HG03280 (cell line): ENCODE measurements at regions not wholly inside any gene's neighbourhood (a gene's known extent, or its start where the extent isn't known, plus 50 kb on each side); places are given as distances from the start of the nearest gene placed in this dataset.

Experiments used
- ATAC-seq: cut with Tn5 transposase; IDR thresholded peaks from one replicate; pipeline ENCODE4 v1.9.1; 2021; ENCODE audit warnings: mild to moderate bottlenecking, moderate library complexity; ENCODE audit not compliant: unreplicated experiment

- ATAC-seq = no peak
Observed at GRCh38 chr7:142347091-142347490, 89.2 kb upstream of the PRSS58 start.

GRCh38 chr7:142345811-142346210 is 88.0 kb upstream of the PRSS58 start:
- ATAC-seq = no peak

GRCh38 chr7:142338633-142339501 is 81.0 kb upstream of the PRSS58 start:
- ATAC-seq = no peak

GRCh38 chr7:142337054-142338001 is 79.5 kb upstream of the PRSS58 start:
- no peak for ATAC-seq

- ATAC-seq = no peak
Observed at GRCh38 chr7:142334806-142335205, 76.9 kb upstream of the PRSS58 start.

GRCh38 chr7:142334236-142334635 is 76.4 kb upstream of the PRSS58 start:
- ATAC-seq = no peak

GRCh38 chr7:142332421-142332820 is 74.6 kb upstream of the PRSS58 start:
- no peak for ATAC-seq

- no peak for ATAC-seq
Observed at GRCh38 chr7:142331941-142332340, 74.1 kb upstream of the PRSS58 start.

- no peak for ATAC-seq
Observed at GRCh38 chr7:142329062-142329790, 71.4 kb upstream of the PRSS58 start.

- no peak for ATAC-seq
Observed at GRCh38 chr7:142328551-142328950, 70.7 kb upstream of the PRSS58 start.

GRCh38 chr7:142327628-142328405 is 70.0 kb upstream of the PRSS58 start:
- ATAC-seq = no peak

- ATAC-seq = no peak
Observed at GRCh38 chr7:142323706-142324105, 65.8 kb upstream of the PRSS58 start.

GRCh38 chr7:142321391-142321790 is 63.5 kb upstream of the PRSS58 start:
- no peak for ATAC-seq

- ATAC-seq = no peak
Observed at GRCh38 chr7:142320883-142321282, 63.0 kb upstream of the PRSS58 start.

- ATAC-seq = no peak
Observed at GRCh38 chr7:142319970-142320369, 62.1 kb upstream of the PRSS58 start.

- no peak for ATAC-seq
Observed at GRCh38 chr7:142314281-142314680, 56.4 kb upstream of the PRSS58 start.

- no peak for ATAC-seq
Observed at GRCh38 chr7:142313528-142313927, 55.7 kb upstream of the PRSS58 start.

- ATAC-seq = no peak
Observed at GRCh38 chr7:142311876-142312275, 54.0 kb upstream of the PRSS58 start.

GRCh38 chr7:142308918-142309317 is 51.1 kb upstream of the PRSS58 start:
- ATAC-seq = no peak

- no peak for ATAC-seq
Observed at GRCh38 chr7:142308326-142308725, 50.5 kb upstream of the PRSS58 start.
